Caco-2 (cell line): ENCODE measurements at regions not wholly inside any gene's neighbourhood (a gene's known extent, or its start where the extent isn't known, plus 50 kb on each side); places are given as distances from the start of the nearest gene placed in this dataset.

ENCODE experiments used
- BruUV-seq: library from RNA; stranded (reverse); fragments of 400-500 nt; replicated peaks from 2 replicates; lab custom pipeline; 2021; lab: Mats Ljungman, UMichigan
- CTCF ChIA-PET: fragments of 300-600 bp; sonication (Branson Sonifier 250); formaldehyde crosslinking; loops from one replicate; lab custom pipeline; 2022; ENCODE audit warnings: antibody characterized with exemption; lab: Charles Lee
- POLR2A ChIA-PET: fragments of 300-600 bp; sonication (Branson Sonifier 250); formaldehyde crosslinking; loops from one replicate; lab custom pipeline; 2022; ENCODE audit warnings: antibody characterized with exemption; lab: Charles Lee
- DNase-seq, 2 experiments: peaks; one replicate each; pipeline versions ENCODE4 v3.0.0 to v3.0.0-alpha.2; 2020 to 2022
- H3K27me3 ChIP-seq: replicated peaks from 2 replicates; pipeline ENCODE4 v1.6.0; 2011; ENCODE audit warnings: low read length; ENCODE audit not compliant: control insufficient read depth, insufficient read depth
- H3K36me3 ChIP-seq: 2 replicates; pipeline ENCODE4 v1.5.1; 2011; ENCODE audit warnings: low read length; ENCODE audit not compliant: control insufficient read depth, insufficient read depth
- H3K4me1 ChIP-seq: fragments of 250-450 bp; sonication (Bioruptor Pico); 2 replicates; pipeline ENCODE4 v1.5.1; 2020; ENCODE audit warnings: mild to moderate bottlenecking
- H3K4me3 ChIP-seq: 2 replicates; pipeline ENCODE4 v1.5.1; 2011; ENCODE audit warnings: low read depth, mild to moderate bottlenecking, control low read depth, low read length
- H3K9me3 ChIP-seq: fragments of 250-450 bp; sonication (Bioruptor Pico); 2 replicates; pipeline ENCODE4 v1.5.1; 2020; ENCODE audit warnings: mild to moderate bottlenecking, moderate library complexity
- H3K27ac Mint-ChIP-seq: one replicate; pipeline ENCODE4 v1.8.0; 2022; ENCODE audit warnings: mixed read lengths; ENCODE audit not compliant: unreplicated experiment
- H3K27me3 Mint-ChIP-seq: one replicate; pipeline ENCODE4 v1.8.0; 2022; ENCODE audit warnings: mixed read lengths; ENCODE audit not compliant: insufficient read depth, unreplicated experiment
- H3K36me3 Mint-ChIP-seq: one replicate; pipeline ENCODE4 v1.8.0; 2022; ENCODE audit warnings: mild to moderate bottlenecking, mixed read lengths; ENCODE audit not compliant: insufficient read depth, unreplicated experiment
- H3K4me1 Mint-ChIP-seq: one replicate; pipeline ENCODE4 v1.8.0; 2022; ENCODE audit warnings: low read depth, mixed read lengths; ENCODE audit not compliant: unreplicated experiment
- H3K4me3 Mint-ChIP-seq: one replicate; pipeline ENCODE4 v1.8.0; 2022; ENCODE audit warnings: mild to moderate bottlenecking, moderate library complexity, mixed read lengths; ENCODE audit not compliant: unreplicated experiment
- H3K9me3 Mint-ChIP-seq: one replicate; pipeline ENCODE4 v1.8.0; 2022; ENCODE audit warnings: mixed read lengths; ENCODE audit not compliant: unreplicated experiment
- intact Hi-C: fragments of 100-400 bp; cut with micrococcal nuclease; formaldehyde crosslinking; loops from one replicate; pipeline ENCODE4 v1.10.0; 2022; ENCODE audit not compliant: unreplicated experiment
- TF ChIP-seq, protein P1 (sequence below), 2 experiments: fragments of 200-600 bp in 1 of 2; IDR thresholded peaks; 1 replicate in 1 of 2; 2 replicates in 1 of 2; pipeline versions ENCODE4 v1.5.1 to v1.8.0; 2011 to 2022; ENCODE audit warnings: antibody characterized with exemption in 1 of 2, control low read depth in 1 of 2, inconsistent platforms in 1 of 2, low read depth in 1 of 2, low read length in 1 of 2, mild to moderate bottlenecking in 1 of 2, moderate library complexity in 1 of 2; ENCODE audit not compliant: insufficient read depth in 1 of 2, severe bottlenecking in 1 of 2, unreplicated experiment in 1 of 2

DNA sequence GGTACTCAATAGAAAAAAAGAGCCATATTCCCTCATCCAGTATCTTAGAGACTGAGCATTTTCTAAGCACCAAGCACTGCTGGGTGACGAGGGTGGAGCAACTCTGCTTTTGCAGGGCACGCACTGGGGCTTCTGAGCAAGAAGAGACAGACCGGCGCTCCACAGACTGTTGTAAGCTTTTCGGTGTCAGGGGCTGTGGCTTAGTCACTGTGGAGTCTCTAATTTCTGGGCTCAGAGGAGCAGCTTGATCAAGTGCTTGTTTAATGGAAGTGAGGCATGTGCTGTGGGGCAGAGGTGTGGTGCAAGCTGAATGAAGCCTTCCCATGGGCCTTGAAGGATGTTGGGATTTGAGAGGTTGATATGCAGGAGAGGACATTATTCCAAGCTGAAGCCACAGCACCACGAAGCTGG is 227.1 kb downstream of the MYCN start:
- peaks cover 24% of the 10 kb centered on the region for H3K9me3 Mint-ChIP-seq
- Histone ChIP-seq H3K36me3 (no peaks in the 10 kb centered on the region), H3K27me3 (no peaks in the 10 kb centered on the region), H3K9me3 (no peaks in the 10 kb centered on the region), H3K4me3 (no peak overlapping the region), H3K4me1 (peaks cover 10% of the 10 kb centered on the region)
- ChIA-PET POLR2A (no interaction called here), CTCF (no interaction called here)
- BruUV-seq = no TSS peak
- intact Hi-C loops = no loop called here
- no peaks in the 10 kb centered on the region for H3K27me3 Mint-ChIP-seq
- TF ChIP-seq, protein P1, sequence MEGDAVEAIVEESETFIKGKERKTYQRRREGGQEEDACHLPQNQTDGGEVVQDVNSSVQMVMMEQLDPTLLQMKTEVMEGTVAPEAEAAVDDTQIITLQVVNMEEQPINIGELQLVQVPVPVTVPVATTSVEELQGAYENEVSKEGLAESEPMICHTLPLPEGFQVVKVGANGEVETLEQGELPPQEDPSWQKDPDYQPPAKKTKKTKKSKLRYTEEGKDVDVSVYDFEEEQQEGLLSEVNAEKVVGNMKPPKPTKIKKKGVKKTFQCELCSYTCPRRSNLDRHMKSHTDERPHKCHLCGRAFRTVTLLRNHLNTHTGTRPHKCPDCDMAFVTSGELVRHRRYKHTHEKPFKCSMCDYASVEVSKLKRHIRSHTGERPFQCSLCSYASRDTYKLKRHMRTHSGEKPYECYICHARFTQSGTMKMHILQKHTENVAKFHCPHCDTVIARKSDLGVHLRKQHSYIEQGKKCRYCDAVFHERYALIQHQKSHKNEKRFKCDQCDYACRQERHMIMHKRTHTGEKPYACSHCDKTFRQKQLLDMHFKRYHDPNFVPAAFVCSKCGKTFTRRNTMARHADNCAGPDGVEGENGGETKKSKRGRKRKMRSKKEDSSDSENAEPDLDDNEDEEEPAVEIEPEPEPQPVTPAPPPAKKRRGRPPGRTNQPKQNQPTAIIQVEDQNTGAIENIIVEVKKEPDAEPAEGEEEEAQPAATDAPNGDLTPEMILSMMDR (IDR thresholded peaks at IDR 0.05; ENCODE audit: insufficient read depth in 1 of 2, low read depth in 1 of 2, low read length in 1 of 2, severe bottlenecking in 1 of 2, unreplicated experiment in 1 of 2) = no peak
- H3K27ac Mint-ChIP-seq = no peak overlapping the region
- no peak overlapping the region for H3K4me3 Mint-ChIP-seq
- H3K36me3 Mint-ChIP-seq = no peaks in the 10 kb centered on the region
- peaks cover 8% of the 10 kb centered on the region for H3K4me1 Mint-ChIP-seq
- DNase-seq = no peak

DNA sequence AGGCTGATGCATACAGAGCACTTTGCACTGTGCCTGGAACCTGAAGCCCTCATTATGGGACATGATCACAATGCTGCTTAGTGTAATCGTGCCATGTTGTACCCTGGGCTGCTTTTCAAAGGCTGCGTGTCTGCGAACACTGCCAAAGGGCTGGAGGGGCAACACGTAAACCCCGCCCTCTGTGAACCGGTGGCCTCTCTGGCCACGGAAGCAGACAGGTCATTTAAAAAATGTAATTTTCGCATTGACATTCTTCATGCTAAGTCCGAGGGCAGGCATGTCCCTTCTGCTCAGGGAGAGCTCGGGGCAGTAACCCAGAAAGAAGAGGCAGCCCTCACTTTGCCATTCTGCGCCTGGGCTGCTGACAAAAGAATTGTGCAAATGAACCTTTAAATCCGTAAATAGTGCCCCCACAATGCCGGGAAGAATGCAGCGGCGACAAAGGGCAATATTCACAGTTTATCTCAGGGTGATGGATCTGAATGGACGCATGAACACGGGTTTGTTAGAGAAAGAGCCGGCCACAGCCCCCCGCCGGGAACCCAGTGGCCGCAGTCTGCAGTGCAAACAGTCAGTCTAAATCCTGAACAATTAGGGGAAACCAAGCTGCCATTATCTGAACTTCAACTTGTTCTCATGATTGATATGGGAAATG is 226.1 kb downstream of the MYCN start:
- Mint-ChIP-seq H3K27me3 (no peaks in the 10 kb centered on the region), H3K27ac (no peak overlapping the region), H3K36me3 (no peaks in the 10 kb centered on the region), H3K4me1 (peaks cover 8% of the 10 kb centered on the region), H3K9me3 (peaks cover 24% of the 10 kb centered on the region), H3K4me3 (no peak overlapping the region)
- Histone ChIP-seq H3K9me3 (no peaks in the 10 kb centered on the region), H3K4me3 (no peak overlapping the region), H3K27me3 (no peaks in the 10 kb centered on the region), H3K4me1 (peaks cover 10% of the 10 kb centered on the region), H3K36me3 (no peaks in the 10 kb centered on the region)
- DNase-seq = no peak
- TF ChIP-seq, protein P1 (IDR thresholded peaks at IDR 0.05; ENCODE audit: insufficient read depth in 1 of 2, low read depth in 1 of 2, low read length in 1 of 2, severe bottlenecking in 1 of 2, unreplicated experiment in 1 of 2) = no peak
- CTCF ChIA-PET = interaction anchor here (0.6 kb wide), 1 partner anchor 227 kb away, joined by 3 read pairs; no protein-coding TSS in a partner anchor
- intact Hi-C loops = no loop called here
- POLR2A ChIA-PET = no interaction called here
- BruUV-seq = no TSS peak

DNA sequence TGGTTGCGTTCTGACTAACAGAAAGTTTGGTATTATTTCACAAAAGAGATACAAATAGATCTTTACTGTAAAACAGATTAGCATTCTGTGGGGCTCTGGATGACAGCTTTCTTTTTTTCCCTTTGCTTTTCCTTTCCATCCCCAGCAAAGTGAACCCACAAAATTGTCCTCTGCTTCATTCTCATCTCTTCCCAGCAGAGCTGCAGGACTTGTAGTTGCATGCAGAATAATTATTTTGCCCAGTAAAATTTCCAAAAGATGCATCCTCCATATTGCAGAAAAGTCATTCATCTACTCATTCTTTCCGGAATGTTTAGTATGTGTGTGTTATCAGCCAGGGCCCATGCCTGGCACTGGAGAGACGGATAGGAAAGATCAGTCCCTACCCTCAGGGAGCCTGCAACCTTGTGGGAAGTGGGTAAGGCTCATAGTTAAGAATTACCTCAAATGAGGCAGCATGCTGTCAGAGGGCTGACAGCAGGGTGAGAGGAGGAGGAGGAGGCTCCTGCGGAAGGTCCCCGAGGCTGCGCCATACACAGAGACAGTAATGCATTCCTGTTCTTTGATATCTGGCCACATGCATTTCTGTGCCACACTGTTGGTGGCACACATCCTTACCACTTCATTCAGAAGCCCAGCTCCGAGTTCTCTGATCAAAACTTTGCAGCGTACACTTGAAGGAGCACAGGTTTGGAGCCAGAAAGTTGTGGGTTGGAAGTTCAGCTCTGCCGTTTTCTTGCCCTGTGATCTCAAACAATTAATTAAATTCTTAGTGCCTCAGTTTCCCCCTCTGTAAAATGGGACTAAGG is 225.4 kb downstream of the MYCN start:
- BruUV-seq = no TSS peak
- Histone ChIP-seq H3K4me1 (peaks cover 10% of the 10 kb centered on the region), H3K4me3 (no peak overlapping the region), H3K9me3 (no peaks in the 10 kb centered on the region), H3K27me3 (no peaks in the 10 kb centered on the region), H3K36me3 (no peaks in the 10 kb centered on the region)
- TF ChIP-seq, protein P1 (IDR thresholded peaks at IDR 0.05; ENCODE audit: insufficient read depth in 1 of 2, low read depth in 1 of 2, low read length in 1 of 2, severe bottlenecking in 1 of 2, unreplicated experiment in 1 of 2) = no peak
- peaks cover 21% of the 10 kb centered on the region for H3K9me3 Mint-ChIP-seq
- peaks cover 8% of the 10 kb centered on the region for H3K4me1 Mint-ChIP-seq
- H3K36me3 Mint-ChIP-seq = no peaks in the 10 kb centered on the region
- intact Hi-C loops = no loop called here
- no peak overlapping the region for H3K27ac Mint-ChIP-seq
- H3K4me3 Mint-ChIP-seq = no peak overlapping the region
- POLR2A ChIA-PET = no interaction called here
- CTCF ChIA-PET = interaction anchor here (0.6 kb wide), 1 partner anchor 226 kb away, joined by 3 read pairs; no protein-coding TSS in a partner anchor
- DNase-seq = no peak
- H3K27me3 Mint-ChIP-seq = no peaks in the 10 kb centered on the region
